Astrocyte (in vitro differentiated cells and primary cell): ENCODE measurements at regions not wholly inside any gene's neighbourhood (a gene's known extent, or its start where the extent isn't known, plus 50 kb on each side); places are given as distances from the start of the nearest gene placed in this dataset.

ENCODE experiments used
- CTCF ChIP-seq: IDR thresholded peaks from 2 replicates; pipeline ENCODE4 v1.5.1; 2011; ENCODE audit warnings: low read depth, mild to moderate bottlenecking, inconsistent platforms, low read length, moderate library complexity; ENCODE audit not compliant: insufficient read depth
- EZH2 ChIP-seq: IDR thresholded peaks from 2 replicates; pipeline ENCODE4 v1.6.1; 2012; ENCODE audit warnings: mild to moderate bottlenecking, low read length, inconsistent platforms; ENCODE audit not compliant: insufficient read depth

GRCh38 chr12:124505001-124505818 is 62.2 kb downstream of the NCOR2 start:
- TF ChIP-seq CTCF (no peak), EZH2 (no peak)
